Adrenal gland (tissue), 5 donors: ENCODE measurements at regions not wholly inside any gene's neighbourhood (a gene's known extent, or its start where the extent isn't known, plus 50 kb on each side); places are given as distances from the start of the nearest gene placed in this dataset.

ENCODE experiments used
- CTCF ChIP-seq, 6 experiments: fragments of 450-650 bp in 4 of 6; fragments of 200-600 bp in 2 of 6; sonication (generic) in 1 of 6; IDR thresholded peaks; 1 replicate in 5 of 6; 2 replicates in 1 of 6; pipeline versions ENCODE4 v1.5.1 to v1.8.0; 2016 to 2021; ENCODE audit warnings: antibody characterized with exemption in 6 of 6, mild to moderate bottlenecking in 2 of 6, moderate library complexity in 1 of 6
- POLR2A ChIP-seq, 2 donors: fragments of 450-650 bp; IDR thresholded peaks; one replicate each; pipeline ENCODE4 v1.6.1; 2017; ENCODE audit warnings: antibody characterized with exemption in 2 of 2, mild to moderate bottlenecking in 2 of 2, moderate library complexity in 1 of 2
- donor health status: DM: no; HTN: no; CAD: no.

- TF ChIP-seq CTCF (IDR thresholded peaks at IDR 0.05) (no peak), POLR2A (IDR thresholded peaks at IDR 0.05) (no peak)
Measured at GRCh38 chr12:105698075-105698474, 367.6 kb downstream of the C12orf75 start.
